ENCODE measurements at regions not wholly inside any gene's neighbourhood (a gene's known extent, or its start where the extent isn't known, plus 50 kb on each side); places are given as distances from the start of the nearest gene placed in this dataset.

DNA sequence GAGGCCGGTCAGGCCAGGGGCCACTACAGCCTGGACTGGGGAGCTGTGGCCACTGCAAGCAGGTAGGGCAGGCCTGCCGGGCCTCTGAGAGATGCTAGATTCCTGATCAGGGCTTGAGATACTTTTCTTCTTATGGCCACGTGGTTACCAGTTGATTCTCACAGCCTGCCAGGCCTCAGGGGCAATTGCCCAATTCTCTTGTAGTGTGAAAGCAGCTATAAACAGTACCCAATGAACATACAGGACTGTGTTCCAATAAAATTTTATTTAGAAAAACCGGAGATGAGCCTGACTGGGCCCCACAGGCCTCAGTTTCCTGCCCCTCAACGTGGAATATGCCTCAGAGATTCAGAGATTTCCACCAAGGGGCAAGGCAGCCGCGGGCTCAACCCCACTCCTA, 475.2 kb downstream of the TCERG1L start:
- H3K4me3 ChIP-seq (ENCODE audit: low read length): no peak overlapping the region
- DNase-seq (ENCODE audit: low read depth): no peak
- TF ChIP-seq, protein P1, sequence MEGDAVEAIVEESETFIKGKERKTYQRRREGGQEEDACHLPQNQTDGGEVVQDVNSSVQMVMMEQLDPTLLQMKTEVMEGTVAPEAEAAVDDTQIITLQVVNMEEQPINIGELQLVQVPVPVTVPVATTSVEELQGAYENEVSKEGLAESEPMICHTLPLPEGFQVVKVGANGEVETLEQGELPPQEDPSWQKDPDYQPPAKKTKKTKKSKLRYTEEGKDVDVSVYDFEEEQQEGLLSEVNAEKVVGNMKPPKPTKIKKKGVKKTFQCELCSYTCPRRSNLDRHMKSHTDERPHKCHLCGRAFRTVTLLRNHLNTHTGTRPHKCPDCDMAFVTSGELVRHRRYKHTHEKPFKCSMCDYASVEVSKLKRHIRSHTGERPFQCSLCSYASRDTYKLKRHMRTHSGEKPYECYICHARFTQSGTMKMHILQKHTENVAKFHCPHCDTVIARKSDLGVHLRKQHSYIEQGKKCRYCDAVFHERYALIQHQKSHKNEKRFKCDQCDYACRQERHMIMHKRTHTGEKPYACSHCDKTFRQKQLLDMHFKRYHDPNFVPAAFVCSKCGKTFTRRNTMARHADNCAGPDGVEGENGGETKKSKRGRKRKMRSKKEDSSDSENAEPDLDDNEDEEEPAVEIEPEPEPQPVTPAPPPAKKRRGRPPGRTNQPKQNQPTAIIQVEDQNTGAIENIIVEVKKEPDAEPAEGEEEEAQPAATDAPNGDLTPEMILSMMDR (conservative IDR thresholded peaks at IDR 0.05; ENCODE audit: low read length): no peak

DNA sequence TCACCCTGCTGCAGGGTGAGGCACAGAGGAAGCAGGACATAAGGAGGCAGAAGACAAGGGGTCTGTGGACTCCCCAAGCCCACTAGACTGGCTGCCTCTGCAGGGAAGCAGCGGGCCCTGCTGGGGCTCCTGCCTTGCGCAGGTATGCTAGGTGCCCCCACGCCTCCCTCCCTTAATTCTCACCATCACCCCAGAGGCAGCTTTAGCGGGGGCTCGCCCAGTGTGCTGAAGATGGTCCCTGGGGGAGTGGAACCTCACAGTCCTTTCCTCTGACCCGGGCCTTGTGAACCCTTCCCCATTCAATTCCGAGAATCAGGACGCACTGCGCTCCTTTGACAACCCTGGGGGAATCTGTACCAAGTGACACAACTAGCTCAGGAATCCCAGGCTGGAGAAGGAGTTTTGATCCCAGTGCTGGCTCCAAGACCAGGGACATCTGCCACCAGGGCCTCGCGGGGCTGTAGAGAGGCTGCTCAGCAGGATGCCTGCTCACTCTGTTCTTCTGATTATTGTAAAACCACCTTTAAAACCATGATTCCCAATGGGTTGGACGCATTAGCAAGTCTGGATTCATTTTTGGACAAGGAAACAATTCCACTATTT, 468.4 kb downstream of the TCERG1L start:
- DNase-seq (ENCODE audit: low read depth): no peak
- H3K4me3 ChIP-seq (ENCODE audit: low read length): no peak overlapping the region
- TF ChIP-seq, protein P1 (conservative IDR thresholded peaks at IDR 0.05; ENCODE audit: low read length): no peak

DNA sequence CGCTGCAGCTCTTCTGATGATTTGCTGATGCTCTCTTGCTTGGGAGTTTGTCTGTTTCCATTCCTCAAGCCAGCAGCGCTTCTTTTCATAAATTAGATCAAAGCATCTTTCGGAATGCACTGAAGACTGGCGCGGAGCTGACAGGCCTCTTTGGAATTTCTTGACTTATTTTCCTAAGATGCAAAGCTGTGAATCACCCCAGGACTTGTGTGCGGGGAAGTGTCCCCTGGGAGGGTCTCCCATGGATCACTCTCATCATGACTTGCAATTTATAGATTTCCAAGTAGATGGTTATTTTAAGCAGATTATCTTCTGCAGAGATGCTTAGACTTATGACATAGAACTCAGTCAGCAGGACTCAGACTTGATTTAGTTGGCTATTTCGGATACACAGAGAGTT, 467.2 kb downstream of the TCERG1L start:
- H3K4me3 ChIP-seq (ENCODE audit: low read length): no peak overlapping the region
- TF ChIP-seq, protein P1 (conservative IDR thresholded peaks at IDR 0.05; ENCODE audit: low read length): no peak
- no peak for DNase-seq (ENCODE audit: low read depth)

DNA sequence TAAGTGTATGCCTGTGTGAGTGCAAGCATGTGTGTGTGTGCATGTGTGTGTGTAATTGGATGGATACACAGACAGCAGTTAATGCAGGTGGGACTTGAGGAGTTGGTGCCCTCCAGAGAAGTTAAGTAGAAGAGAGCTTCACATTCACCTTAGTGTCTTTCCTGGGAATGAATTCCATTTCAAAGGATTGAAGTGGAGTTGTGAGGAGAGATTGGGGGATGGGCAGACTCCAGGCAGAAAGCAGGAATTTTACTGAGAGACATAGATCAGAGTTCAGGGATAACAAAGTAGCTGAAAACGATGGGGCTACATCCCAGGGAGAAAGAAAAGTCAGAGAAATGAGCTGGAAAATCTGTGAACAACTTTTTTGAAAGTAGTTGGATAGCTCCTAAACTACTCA, 464.4 kb downstream of the TCERG1L start:
- H3K4me3 ChIP-seq (ENCODE audit: low read length): no peak overlapping the region
- DNase-seq (ENCODE audit: low read depth): no peak
- TF ChIP-seq, protein P1 (conservative IDR thresholded peaks at IDR 0.05; ENCODE audit: low read length): no peak

DNA sequence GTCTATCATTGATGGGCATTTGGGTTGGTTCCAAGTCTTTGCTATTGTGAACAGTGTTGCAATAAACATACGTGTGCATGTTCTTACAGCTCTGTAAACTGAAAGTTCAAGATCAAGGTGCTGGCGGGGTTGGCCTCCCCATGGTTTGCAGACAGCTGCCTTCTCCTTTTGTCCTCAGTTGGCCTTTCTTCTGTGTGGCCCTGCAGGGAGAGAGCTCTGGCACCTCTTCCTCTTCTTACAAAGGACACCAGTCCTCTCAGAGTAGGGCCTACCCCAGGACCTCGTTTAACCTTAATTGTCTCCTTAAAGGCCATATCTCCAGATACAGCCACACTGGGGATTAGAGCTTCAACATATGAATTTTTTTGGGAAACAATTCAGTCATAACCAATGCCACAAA, 462.7 kb downstream of the TCERG1L start:
- TF ChIP-seq, protein P1 (conservative IDR thresholded peaks at IDR 0.05; ENCODE audit: low read length): no peak
- no peak overlapping the region for H3K4me3 ChIP-seq (ENCODE audit: low read length)
- no peak for DNase-seq (ENCODE audit: low read depth)

DNA sequence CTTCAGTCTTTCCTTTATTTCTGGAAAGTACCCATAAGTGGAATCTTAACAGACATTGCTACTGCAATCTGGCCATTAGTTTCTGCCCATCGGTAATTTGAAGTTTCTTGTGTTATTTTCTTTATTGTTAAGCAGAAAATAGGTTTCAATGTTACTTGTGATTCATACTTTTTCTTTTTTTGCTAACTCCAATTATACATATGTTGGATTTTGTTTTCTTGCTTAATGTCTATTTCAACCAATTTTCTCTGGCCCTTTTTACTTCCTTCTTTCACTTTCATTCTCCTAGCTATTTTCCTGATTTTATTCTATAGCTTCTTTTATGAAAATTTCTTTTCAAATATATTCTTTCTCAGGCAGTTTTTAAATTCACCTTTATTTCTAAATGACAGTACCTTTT, 457.4 kb downstream of the TCERG1L start:
- TF ChIP-seq, protein P1 (conservative IDR thresholded peaks at IDR 0.05; ENCODE audit: low read length): no peak
- DNase-seq (ENCODE audit: low read depth): no peak
- no peak overlapping the region for H3K4me3 ChIP-seq (ENCODE audit: low read length)

DNA sequence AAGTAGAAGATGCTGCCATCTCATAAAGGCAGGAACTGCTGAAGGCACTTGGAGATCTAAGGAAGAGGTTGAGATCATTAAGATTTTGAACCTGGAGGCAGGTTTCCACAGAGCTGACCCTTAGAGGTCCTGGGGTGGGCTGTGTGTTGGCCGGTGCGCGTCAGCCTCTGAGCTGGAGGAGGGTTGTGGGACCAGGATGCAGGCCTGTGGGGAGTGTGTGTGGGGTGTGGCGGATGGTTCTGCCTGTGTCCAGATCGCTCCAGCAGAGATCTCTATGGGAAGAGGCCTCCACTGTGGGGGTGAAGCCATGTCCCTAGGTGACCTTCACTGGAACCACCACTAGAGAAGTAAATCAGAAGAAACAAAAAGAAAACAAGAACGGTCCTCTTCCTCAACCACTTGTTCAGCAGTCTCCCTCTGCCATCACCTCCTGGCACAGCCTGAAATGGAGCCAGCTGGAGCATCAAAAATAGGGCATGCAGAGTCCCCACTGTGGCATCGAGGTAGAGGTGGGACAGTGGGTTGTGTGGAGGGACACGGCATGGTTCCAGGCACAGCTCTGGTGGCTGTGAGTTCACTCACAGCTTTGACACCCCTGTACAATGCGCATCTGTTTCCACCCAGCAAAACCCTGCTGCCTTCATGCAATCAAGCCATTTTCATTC, 453.8 kb downstream of the TCERG1L start:
- no peak overlapping the region for H3K4me3 ChIP-seq (ENCODE audit: low read length)
- TF ChIP-seq, protein P1 (conservative IDR thresholded peaks at IDR 0.05; ENCODE audit: low read length): no peak
- DNase-seq (ENCODE audit: low read depth): no peak

Data from AG10803 (cell line).